ENCODE measurements at regions not wholly inside any gene's neighbourhood (a gene's known extent, or its start where the extent isn't known, plus 50 kb on each side); places are given as distances from the start of the nearest gene placed in this dataset.
"Not testable (repeated sequence)": the region's sequence is repeated elsewhere in the genome, so short reads cannot be mapped to it uniquely, and the experiment has no call there.

DNA sequence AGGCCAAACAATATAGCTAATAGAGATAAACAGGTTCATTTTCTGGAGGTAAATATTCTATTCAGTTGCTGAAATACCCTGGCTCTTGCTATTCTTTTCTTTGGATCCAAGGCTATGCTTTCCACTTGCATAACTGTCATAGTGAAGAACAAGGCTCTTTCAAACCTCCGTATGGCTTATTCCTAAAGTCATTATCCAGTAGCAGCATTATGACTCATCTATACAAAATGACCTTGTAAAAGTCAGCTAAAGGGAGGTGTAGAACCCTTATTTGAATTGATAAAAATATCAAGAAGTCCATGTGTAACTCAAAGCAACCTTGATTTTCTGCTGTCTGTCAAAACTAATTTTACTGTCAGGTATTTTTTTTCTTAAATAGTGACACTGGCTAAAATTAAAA lies 447.8 kb downstream of the PLK2 start:
- no peak for DNase-seq

DNA sequence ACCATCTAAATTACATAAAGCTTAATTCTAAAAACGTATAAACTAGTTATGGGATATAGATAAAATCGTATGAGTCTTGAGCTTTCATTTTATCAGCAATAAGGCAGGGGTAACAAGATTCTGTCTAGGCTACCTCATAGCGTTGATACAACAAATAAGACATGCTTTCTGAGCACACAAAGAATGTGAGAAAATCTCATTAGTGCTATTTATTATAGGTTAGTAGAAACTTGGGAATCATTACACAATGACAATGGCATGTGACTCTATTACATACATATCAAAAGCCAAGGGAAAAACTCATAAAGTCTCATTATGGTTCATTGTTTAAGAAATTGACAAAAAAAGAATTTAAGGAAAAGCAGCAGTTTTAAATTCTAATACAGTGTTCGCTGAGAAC lies 448.6 kb downstream of the PLK2 start:
- no peak for DNase-seq

DNA sequence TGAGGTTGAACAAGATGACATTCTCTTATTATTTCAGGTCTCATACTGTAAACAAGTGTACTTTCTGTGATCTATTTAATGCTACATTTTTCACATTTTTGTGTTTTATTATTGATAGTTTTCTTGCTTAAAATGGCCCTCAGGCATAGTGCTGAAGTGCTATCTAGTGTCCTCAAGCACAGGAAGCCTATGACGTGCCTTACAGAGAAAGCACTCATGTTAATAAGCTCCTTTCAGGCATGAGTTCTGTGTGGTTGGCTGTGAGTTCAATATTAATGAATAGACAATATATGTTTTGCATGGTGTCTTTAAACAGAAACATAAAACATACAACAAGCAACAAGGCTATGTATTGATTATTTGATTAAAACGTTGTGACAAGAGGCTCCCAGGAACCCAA lies 450.1 kb downstream of the PLK2 start:
- no peak for DNase-seq

DNA sequence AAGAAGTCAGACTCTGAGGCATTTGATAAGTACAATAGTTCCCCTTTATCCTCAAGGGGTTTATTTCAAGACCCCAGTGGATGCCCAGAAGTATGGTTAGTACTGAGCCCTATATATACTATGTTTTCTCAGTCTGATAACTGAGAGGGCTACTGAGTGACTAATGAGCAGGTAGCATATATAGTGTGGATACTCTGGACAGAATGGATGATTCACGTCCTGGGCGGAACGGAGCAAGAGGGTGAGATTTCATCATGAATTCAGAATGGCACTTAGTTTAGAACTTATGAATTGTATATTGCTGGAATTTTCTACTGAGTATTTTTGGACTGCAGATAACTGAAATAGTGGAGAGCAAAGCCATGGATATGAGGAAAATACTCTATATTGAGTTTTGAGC lies 457.6 kb downstream of the PLK2 start:
- DNase-seq = no peak

DNA sequence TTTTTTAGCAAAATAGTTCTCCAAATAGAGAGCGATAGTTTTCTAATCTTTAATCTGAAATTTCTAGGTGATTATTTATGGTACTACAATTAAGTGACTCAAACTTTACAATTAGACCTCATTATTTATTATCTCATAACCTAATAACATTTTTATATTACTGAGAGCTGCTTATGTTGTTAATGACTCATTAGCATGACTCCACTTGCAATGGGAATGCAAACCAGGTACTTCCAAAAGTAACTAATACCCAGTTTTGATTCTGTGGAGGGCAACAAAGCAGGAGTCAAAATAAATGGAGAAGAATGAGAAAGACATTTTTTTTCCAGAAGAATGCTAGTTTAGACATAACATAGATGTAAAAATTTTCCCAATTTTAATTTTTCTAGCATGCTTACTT lies 466.0 kb downstream of the PLK2 start:
- no peak for DNase-seq

DNA sequence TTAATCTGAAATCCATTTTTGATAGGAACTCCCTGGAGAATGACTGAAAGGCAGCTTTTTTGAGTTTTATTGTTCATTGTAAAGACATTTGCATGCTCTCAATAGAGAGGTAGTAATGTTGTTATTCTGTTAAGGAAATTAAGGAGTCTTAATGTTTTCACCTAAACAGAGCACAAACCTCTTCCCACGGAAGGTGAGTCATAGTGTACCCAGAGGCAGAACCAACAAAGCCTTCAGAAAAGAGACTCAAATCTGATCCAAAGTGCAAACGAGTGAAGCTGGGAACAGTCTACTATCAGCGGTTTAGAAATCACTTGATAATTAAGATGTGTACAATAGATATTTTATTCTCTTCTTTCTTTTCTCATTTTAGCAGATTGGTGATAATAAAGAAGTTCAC lies 470.5 kb downstream of the PLK2 start:
- DNase-seq = no peak

DNA sequence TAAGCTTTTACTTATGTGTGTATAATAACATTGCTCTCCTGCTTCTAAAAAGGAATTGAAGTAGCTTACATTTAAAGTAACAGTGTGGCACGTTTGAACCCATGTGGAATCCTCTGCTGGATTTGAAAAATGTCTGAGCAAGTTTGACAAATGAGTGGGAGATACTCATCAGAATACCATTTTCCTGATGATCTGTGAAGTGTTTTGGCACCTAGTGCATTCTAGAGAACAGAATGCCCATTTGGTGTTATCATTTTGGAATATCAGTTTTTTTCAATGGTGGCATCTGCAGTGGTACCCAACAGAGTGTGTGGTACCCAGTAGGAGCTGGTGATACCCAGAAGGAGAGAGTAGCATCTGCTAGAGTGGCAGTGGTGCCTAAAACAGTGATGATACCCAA lies 471.1 kb downstream of the PLK2 start:
- no peak for DNase-seq

DNA sequence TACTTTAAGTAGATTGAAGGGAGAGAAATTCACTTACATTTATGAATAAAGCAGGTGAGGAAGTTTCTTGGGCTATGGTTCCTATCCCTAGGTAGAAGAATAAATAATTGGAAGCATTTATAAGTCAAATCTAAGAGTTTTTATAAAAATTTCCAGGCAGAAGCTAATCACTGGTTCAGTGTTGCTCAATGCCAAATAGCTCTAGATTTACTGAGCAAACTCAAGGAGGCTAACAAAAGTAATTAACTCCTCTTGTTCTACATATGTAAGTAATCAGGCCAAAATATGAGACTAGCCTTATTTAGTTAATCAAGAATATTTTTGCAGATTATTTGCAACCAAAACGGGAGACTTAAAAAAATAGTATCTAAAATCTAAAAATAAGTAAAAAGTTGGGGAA lies 472.3 kb downstream of the PLK2 start:
- DNase-seq = no peak

DNA sequence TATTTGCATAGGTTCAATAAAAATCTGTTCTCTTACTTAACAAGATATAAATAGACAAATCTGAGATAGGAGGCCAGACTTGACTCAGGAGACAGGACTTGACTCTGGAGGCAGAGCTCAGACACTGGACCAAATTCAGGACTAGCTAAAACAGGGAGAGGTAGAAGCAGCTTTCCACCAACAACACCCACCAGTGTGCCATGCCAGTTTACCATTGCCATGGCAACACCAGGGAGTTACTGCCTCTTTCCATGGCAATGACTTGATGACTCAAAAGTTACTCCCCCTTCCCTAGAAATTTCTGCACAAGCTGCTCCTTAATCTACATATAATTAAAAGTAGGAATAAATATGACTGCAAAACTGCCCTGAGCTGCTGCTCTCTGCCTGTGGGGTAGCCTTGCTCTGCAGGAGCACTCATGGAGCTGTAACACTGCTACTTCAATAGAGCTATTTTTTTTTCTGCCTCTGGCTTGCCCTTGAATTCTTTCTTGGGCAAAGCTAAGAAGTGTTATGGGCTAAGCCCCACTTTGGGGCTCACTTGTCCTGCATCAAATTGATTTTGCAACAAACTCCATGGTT lies 473.0 kb downstream of the PLK2 start:
- no peak for DNase-seq

DNA sequence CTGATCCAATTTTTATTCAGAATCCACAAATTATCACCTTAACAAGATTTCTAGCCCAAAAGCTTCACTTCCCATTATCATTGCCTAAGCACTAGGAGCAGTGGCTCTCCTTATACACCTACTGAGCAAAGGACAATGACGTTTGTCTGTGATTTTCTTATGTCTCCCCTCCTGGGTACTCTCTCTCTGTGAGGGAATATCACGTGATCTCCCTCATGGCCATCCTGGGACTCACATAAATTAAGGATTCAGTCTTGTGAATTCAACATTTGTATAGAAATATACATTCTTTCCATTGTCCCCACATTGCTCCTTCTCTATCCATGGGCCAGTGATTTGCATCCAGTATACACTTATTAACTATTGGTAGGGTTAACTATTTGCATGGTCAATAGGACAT lies 476.5 kb downstream of the PLK2 start:
- DNase-seq = no peak

DNA sequence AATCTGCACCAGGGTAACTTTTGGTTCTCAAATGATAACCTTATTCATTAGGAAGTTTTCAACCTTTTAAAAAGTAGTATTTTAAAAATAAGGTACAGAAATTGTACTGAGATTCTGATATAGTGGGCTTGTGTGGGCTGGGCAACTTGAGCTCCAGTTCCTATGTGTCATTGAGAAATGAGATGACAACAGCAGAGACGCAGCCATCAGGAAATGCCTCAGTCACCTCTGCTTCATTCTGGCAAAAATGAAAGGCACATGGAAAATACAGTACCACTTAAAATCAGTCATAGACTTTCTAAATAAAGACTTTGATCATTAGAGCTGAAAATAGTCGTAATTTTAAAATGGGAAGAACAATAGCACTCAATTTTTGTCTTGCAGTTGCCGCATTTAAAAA lies 480.2 kb downstream of the PLK2 start:
- no peak for DNase-seq

DNA sequence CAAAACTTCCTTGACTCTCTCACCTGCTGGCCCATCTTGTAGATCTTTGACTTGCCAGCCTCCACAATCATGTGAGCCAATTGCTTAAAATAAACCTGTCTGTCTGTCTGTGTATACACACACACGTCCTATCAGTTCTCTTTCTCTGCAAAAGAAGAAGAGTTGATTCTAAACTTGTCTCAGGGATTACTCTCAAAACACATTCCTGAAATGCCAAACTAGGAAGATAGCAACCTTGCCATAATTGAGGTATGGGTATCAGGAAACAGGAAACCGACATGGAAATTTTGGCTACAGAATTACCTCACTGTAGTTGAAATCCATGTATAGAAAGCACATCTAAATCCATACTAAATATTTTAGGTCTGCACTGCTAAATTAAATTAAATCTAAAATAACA lies 483.4 kb downstream of the PLK2 start:
- no peak for DNase-seq

DNA sequence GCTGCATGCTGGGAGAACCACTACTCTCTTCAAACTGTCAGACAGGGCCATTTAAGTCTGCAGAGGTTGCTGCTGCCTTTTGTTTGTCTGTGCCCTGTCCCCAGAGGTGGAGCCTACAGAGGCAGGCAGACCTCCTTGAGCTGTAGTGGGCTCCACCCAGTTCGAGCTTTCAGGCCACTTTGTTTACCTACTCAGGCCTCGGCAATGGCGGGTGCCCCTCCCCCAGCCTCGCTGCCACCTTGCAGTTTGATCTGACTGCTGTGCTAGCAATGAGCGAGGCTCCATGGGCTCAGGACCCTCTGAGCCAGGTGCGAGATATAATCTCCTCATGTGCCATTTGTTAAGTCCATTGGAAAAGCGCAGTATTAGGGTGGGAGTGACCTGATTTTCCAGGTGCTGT lies 487.8 kb downstream of the PLK2 start:
- not testable (repeated sequence) for DNase-seq

DNA sequence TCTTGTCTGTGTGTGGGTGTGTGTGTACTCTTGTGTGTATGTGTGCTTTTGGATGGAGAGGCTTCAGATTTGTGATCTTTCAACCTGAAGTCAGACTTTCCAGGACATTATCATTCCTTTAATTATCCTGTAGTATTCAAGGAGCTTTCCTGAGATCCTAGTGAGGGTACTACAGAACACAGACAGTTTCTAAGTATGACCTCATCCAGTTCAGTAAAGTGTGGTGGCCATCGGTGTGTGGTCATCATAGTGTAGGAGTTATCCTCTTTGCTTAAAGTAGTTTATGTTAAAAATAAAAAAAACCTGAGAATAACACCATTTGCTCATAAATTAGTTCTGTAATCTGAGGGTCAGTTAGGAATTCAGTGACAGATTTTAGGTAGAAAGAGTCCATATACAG lies 478.0 kb upstream of the ACTBL2 start:
- DNase-seq = no peak

DNA sequence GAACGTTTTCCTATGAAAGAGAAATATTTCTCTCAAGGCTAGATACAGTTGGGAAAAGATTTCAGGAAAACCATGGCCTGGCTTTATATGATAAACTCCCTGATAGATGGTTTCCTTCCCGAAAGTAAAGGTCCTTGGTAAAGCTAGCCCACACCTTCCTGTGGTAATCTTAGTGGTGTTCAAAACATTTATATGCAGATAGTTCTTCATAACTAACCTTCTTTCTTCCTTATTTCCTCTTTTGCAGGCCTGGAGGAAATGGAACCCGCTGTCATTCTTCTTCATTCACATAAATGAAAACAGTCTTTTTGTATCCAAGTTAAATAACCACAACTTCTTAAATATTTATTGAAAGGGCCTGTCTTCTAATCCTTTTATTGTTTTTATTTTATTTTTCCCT lies 474.0 kb upstream of the ACTBL2 start:
- DNase-seq = no peak

DNA sequence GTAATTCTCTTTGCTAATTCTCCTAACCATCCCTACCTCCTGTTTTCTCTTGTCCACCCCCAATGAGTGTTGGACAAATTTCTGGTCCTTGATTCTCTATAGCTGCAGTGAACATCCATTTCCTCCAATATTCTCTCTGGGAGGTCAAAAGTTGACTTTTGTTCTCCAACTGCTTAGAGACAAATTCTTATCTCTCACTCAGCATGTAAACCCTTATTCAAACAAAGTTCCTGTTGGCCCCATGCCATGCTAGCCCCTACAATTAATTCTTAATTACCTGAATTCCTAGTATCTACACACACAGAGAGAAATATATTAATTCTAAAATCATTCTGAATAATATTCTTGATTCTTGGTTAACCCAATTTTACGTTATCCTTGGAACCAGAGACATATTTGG lies 472.9 kb upstream of the ACTBL2 start:
- no peak for DNase-seq

DNA sequence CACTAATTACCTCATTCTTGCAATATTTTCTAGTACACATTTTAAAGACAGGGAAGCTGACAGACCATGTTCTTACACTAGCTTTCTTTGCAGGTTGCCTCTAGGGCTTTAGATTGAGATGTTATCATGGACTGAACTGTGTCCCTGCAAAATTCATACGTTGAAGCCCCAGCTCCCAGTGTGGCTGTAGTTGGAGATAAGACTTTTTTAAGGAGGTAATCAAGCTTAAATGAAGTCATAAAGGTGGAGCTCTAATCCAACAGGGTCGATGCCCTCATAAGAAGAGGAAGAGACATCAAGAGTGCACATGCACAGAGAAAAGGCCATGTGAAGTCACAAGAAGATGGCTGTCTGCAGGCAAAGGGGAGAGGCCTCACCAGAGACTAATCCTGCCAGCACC lies 471.2 kb upstream of the ACTBL2 start:
- DNase-seq = no peak

DNA sequence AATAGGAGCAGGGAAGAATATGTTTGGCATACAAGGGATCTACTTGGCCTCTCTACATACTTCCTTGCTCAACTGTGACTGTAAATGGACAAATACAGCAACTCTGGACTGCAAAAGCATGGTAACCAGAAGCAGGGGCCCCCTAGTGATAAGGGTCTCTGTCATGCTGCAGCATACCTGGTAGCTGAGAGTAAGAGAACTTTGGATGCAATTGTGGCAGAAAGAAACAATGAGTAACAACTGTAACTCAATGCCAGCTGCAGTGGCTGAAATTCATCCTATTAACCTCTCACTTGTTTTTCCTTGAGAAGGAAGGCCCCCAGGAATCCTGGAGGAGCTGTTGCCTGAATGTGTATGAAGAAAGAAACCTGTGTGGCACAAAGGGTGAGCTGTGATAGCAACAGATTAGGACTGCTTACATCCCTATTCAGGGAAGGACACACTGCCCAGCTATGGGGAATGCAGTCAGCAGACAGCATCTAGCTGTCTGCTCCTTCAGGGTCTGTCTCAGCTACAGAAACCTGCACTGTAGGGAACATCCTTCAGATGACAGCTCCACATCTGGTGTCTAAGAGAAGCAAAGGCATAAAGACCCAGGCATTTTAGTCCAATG lies 468.1 kb upstream of the ACTBL2 start:
- DNase-seq = no peak

DNA sequence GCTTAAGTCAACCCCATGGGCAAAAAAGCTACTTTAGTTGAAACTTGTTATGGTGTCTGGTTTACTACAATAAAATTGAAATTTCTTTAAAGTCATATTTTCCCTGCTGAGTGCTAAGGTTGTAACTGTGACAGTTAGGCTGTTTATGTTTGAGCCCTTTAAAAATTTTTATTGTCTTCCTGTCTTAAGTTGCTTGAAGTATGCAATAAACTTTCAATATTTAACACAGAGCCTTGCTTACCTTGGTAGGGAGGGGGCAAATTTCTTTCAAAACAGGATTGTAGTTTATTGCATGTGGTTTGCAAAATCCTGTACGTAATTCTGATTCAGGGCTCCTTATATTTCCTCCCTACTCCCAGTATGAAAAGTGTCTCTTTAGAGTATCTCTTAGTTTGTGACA lies 465.5 kb upstream of the ACTBL2 start:
- DNase-seq = no peak

DNA sequence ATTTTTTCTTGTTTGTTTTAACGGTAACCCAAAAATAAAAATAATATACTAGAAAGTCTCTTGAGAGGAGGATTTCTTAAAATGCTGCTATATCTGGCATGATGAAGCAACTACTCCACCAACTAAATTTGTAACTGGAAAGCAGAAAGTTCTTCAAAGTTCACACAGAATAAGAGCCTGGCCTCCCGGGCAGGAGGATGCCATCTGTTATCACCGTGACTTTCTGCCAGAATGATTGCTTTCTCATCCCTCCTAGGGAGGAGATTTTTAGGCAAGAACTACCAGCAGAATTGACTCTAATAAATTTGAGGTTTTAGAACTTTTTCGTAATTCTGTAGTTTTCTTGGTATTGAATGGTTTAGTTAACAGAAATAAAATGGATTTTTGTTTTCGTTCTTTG lies 464.6 kb upstream of the ACTBL2 start:
- DNase-seq = no peak

DNA sequence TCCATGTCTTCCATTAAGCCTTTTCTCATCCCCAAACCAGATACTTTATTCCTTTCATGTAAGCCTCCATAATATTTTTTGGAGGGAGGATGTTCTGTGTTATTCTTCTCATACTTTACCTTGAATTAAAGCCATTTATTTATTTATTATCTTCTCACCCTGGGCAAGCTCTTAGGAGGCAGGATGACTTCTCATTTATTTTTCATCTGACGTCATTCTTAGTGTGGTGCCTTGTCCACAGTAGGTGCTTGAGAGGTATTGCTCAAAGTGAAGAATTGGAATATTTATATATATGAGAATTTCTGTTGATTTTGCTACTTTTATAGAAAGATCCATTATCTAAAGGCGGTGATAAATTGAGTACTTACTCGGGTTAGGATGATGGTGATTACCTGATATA lies 458.3 kb upstream of the ACTBL2 start:
- no peak for DNase-seq

DNA sequence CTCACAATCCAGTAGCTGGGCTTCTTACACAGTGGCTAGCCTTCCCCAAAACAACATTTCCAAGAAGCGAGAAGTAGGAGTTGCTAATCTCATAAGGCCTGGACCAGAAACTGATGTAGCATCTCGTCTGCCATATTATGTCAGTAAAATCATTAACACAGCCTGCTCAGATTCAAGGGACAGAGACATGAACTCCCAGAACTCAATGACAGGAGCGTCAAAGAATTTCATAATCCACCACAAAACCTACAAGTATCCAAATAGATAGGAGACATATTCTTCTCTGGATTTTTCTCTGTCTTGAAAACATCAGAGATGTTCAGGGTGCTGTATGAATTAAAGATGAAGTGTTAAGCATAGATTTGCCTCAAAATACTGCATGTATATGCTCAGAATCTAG lies 457.6 kb upstream of the ACTBL2 start:
- DNase-seq = no peak

DNA sequence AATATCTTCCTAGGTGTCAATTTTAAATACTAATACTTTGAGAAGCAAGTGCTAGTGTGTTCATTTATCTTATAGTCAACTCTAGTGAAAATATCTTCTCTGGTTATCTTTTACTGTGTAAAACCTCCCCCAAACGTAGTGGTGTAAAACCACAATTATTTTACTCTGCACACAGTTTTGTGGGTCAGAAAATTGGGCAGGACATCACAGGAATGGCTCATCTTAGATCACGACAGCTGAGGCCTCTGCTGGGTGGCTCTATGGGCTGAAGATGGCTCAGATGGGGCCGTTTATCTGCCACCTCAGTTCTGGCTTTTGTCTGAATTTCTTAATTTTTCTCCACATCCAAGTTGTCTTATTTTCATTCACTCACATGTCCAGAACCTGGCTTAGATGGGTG lies 457.2 kb upstream of the ACTBL2 start:
- DNase-seq = no peak

DNA sequence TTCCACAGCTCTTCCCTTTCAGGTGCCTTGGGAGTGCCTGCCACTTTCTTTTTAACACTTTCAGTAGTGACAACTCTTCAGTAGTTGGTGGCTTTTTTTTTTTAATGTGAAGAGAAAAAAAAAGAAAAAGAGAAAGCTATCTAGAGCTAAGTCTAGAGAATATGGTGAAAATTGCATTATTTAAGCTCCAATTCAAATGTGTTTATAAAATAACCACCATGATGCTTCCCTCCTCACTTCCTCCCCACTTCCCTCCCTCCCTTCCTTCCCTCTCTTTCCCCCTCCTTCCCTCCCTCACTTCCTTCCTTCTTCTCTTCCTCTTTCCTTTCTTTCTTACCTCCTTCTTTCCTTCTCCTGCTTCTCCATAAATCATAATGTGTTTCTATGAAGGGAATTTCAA lies 456.7 kb upstream of the ACTBL2 start:
- DNase-seq = no peak

DNA sequence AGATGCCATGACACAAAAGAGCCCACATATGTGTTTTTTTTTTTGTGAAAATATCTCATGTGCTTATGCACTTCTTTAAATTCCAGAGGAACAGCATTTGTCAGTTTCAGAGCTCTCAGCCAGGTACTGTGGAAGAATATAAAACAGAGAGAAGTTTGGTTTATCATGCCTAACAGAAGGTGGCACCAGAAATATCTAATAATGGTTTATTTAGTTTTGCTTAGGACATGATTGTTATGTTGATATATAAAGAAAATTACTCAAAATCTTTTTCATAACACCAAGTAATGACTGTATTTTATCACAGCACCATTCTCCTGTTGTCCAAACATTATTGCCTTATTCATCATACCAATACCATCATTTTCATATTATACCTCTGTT lies 455.6 kb upstream of the ACTBL2 start:
- no peak for DNase-seq

All from C1 segment of cervical spinal cord (tissue), 14 donors.